ENCODE measurements at regions not wholly inside any gene's neighbourhood (a gene's known extent, or its start where the extent isn't known, plus 50 kb on each side); places are given as distances from the start of the nearest gene placed in this dataset.

- no peak for TF ChIP-seq CTCF (IDR thresholded peaks at IDR 0.05)
- no peak for TF ChIP-seq EZH2 (IDR thresholded peaks at IDR 0.05)
Measured at GRCh38 chr6:141830530-141830929, 302.2 kb upstream of the GJE1 start.
